ENCODE measurements at regions not wholly inside any gene's neighbourhood (a gene's known extent, or its start where the extent isn't known, plus 50 kb on each side); places are given as distances from the start of the nearest gene placed in this dataset.

- Histone ChIP-seq H3K4me3 (ENCODE audit: insufficient read depth, low read depth, low read length) (no peak overlapping the region), H3K36me3 (replicated peaks; ENCODE audit: control insufficient read depth, insufficient read depth, low read length) (no peaks in the 10 kb centered on the region), H3K27me3 (ENCODE audit: control insufficient read depth, insufficient read depth, low read length) (no peaks in the 10 kb centered on the region)
- no peak for DNase-seq
Measured at GRCh38 chr12:20196767-20197166, 171.6 kb upstream of the PDE3A start.

GRCh38 chr12:20197411-20197810 lies 170.9 kb upstream of the PDE3A start:
- H3K36me3 ChIP-seq (replicated peaks; ENCODE audit: control insufficient read depth, insufficient read depth, low read length), result no peaks in the 10 kb centered on the region
- no peak for DNase-seq
- no peaks in the 10 kb centered on the region for H3K27me3 ChIP-seq (ENCODE audit: control insufficient read depth, insufficient read depth, low read length)
- no peak overlapping the region for H3K4me3 ChIP-seq (ENCODE audit: insufficient read depth, low read depth, low read length)

- no peak for DNase-seq
- H3K4me3 ChIP-seq (ENCODE audit: insufficient read depth, low read depth, low read length), result no peak overlapping the region
- H3K27me3 ChIP-seq (ENCODE audit: control insufficient read depth, insufficient read depth, low read length), result no peaks in the 10 kb centered on the region
- H3K36me3 ChIP-seq (replicated peaks; ENCODE audit: control insufficient read depth, insufficient read depth, low read length), result no peaks in the 10 kb centered on the region
Measured at GRCh38 chr12:20199780-20200179, 168.6 kb upstream of the PDE3A start.

GRCh38 chr12:20201733-20202132 lies 166.6 kb upstream of the PDE3A start:
- no peak overlapping the region for H3K4me3 ChIP-seq (ENCODE audit: insufficient read depth, low read depth, low read length)
- DNase-seq, result no peak
- no peaks in the 10 kb centered on the region for H3K27me3 ChIP-seq (ENCODE audit: control insufficient read depth, insufficient read depth, low read length)
- no peaks in the 10 kb centered on the region for H3K36me3 ChIP-seq (replicated peaks; ENCODE audit: control insufficient read depth, insufficient read depth, low read length)

- H3K4me3 ChIP-seq (ENCODE audit: insufficient read depth, low read depth, low read length), result no peak overlapping the region
- H3K27me3 ChIP-seq (ENCODE audit: control insufficient read depth, insufficient read depth, low read length), result no peaks in the 10 kb centered on the region
- DNase-seq, result no peak
- no peaks in the 10 kb centered on the region for H3K36me3 ChIP-seq (replicated peaks; ENCODE audit: control insufficient read depth, insufficient read depth, low read length)
Measured at GRCh38 chr12:20205854-20206253, 162.5 kb upstream of the PDE3A start.

GRCh38 chr12:20206410-20206809 lies 161.9 kb upstream of the PDE3A start:
- Histone ChIP-seq H3K4me3 (ENCODE audit: insufficient read depth, low read depth, low read length) (no peak overlapping the region), H3K27me3 (ENCODE audit: control insufficient read depth, insufficient read depth, low read length) (no peaks in the 10 kb centered on the region), H3K36me3 (replicated peaks; ENCODE audit: control insufficient read depth, insufficient read depth, low read length) (no peaks in the 10 kb centered on the region)
- no peak for DNase-seq

GRCh38 chr12:20210621-20211215 lies 157.6 kb upstream of the PDE3A start:
- DNase-seq, result no peak
- Histone ChIP-seq H3K36me3 (replicated peaks; ENCODE audit: control insufficient read depth, insufficient read depth, low read length) (no peaks in the 10 kb centered on the region), H3K27me3 (ENCODE audit: control insufficient read depth, insufficient read depth, low read length) (no peaks in the 10 kb centered on the region), H3K4me3 (ENCODE audit: insufficient read depth, low read depth, low read length) (no peak overlapping the region)

- Histone ChIP-seq H3K4me3 (ENCODE audit: insufficient read depth, low read depth, low read length) (no peak overlapping the region), H3K36me3 (replicated peaks; ENCODE audit: control insufficient read depth, insufficient read depth, low read length) (no peaks in the 10 kb centered on the region), H3K27me3 (ENCODE audit: control insufficient read depth, insufficient read depth, low read length) (no peaks in the 10 kb centered on the region)
- DNase-seq, result no peak
Measured at GRCh38 chr12:20211541-20211940, 156.8 kb upstream of the PDE3A start.

GRCh38 chr12:20211981-20212421 lies 156.3 kb upstream of the PDE3A start:
- DNase-seq, result no peak
- Histone ChIP-seq H3K27me3 (ENCODE audit: control insufficient read depth, insufficient read depth, low read length) (no peaks in the 10 kb centered on the region), H3K36me3 (replicated peaks; ENCODE audit: control insufficient read depth, insufficient read depth, low read length) (no peaks in the 10 kb centered on the region), H3K4me3 (ENCODE audit: insufficient read depth, low read depth, low read length) (no peak overlapping the region)

- Histone ChIP-seq H3K36me3 (replicated peaks; ENCODE audit: control insufficient read depth, insufficient read depth, low read length) (no peaks in the 10 kb centered on the region), H3K27me3 (ENCODE audit: control insufficient read depth, insufficient read depth, low read length) (no peaks in the 10 kb centered on the region), H3K4me3 (ENCODE audit: insufficient read depth, low read depth, low read length) (no peak overlapping the region)
- DNase-seq, result peak; percentile 35
Measured at GRCh38 chr12:20212658-20213555, 155.4 kb upstream of the PDE3A start.

- DNase-seq, result no peak
- Histone ChIP-seq H3K27me3 (ENCODE audit: control insufficient read depth, insufficient read depth, low read length) (no peaks in the 10 kb centered on the region), H3K36me3 (replicated peaks; ENCODE audit: control insufficient read depth, insufficient read depth, low read length) (no peaks in the 10 kb centered on the region), H3K4me3 (ENCODE audit: insufficient read depth, low read depth, low read length) (no peak overlapping the region)
Measured at GRCh38 chr12:20213723-20214625, 154.4 kb upstream of the PDE3A start.

GRCh38 chr12:20220339-20220738 lies 148.0 kb upstream of the PDE3A start:
- no peaks in the 10 kb centered on the region for H3K36me3 ChIP-seq (replicated peaks; ENCODE audit: control insufficient read depth, insufficient read depth, low read length)
- DNase-seq, result peak; percentile 19
- no peak overlapping the region for H3K4me3 ChIP-seq (ENCODE audit: insufficient read depth, low read depth, low read length)
- H3K27me3 ChIP-seq (ENCODE audit: control insufficient read depth, insufficient read depth, low read length), result no peaks in the 10 kb centered on the region

GRCh38 chr12:20232931-20233675 lies 135.2 kb upstream of the PDE3A start:
- Histone ChIP-seq H3K27me3 (ENCODE audit: control insufficient read depth, insufficient read depth, low read length) (no peaks in the 10 kb centered on the region), H3K36me3 (replicated peaks; ENCODE audit: control insufficient read depth, insufficient read depth, low read length) (no peaks in the 10 kb centered on the region), H3K4me3 (ENCODE audit: insufficient read depth, low read depth, low read length) (no peak overlapping the region)
- DNase-seq, result no peak

- Histone ChIP-seq H3K36me3 (replicated peaks; ENCODE audit: control insufficient read depth, insufficient read depth, low read length) (no peaks in the 10 kb centered on the region), H3K27me3 (ENCODE audit: control insufficient read depth, insufficient read depth, low read length) (no peaks in the 10 kb centered on the region)
- no peak for DNase-seq
Measured at GRCh38 chr12:20234474-20234873, 133.9 kb upstream of the PDE3A start.

More at GRCh38 chr12:20234474-20234873, 133.9 kb upstream of the PDE3A start:
- no peak overlapping the region for H3K4me3 ChIP-seq (ENCODE audit: insufficient read depth, low read depth, low read length)
